Sigmoid colon (tissue), 6 donors: ENCODE measurements at regions not wholly inside any gene's neighbourhood (a gene's known extent, or its start where the extent isn't known, plus 50 kb on each side); places are given as distances from the start of the nearest gene placed in this dataset.

Source experiments
- DNase-seq: peaks from one replicate; pipeline ENCODE4 v3.0.0-alpha.2; 2019
- H3K27ac ChIP-seq, 4 donors: fragments of 200-600 bp; sonication (generic); one replicate each; pipeline ENCODE4 v1.5.1; 2016 to 2019; ENCODE audit warnings: mild to moderate bottlenecking in 1 of 4
- H3K27me3 ChIP-seq, 3 donors: fragments of 200-600 bp; sonication (generic); one replicate each; pipeline ENCODE4 v1.5.1; 2019; ENCODE audit warnings: mild to moderate bottlenecking in 1 of 3
- H3K36me3 ChIP-seq, 4 donors: fragments of 200-600 bp; sonication (generic); one replicate each; pipeline ENCODE4 v1.5.1; 2016 to 2019
- H3K4me1 ChIP-seq, 4 donors: fragments of 200-600 bp; sonication (generic); one replicate each; pipeline ENCODE4 v1.5.1; 2017 to 2019
- H3K4me3 ChIP-seq, 4 donors: fragments of 200-600 bp; sonication (generic); one replicate each; pipeline ENCODE4 v1.5.1; 2017 to 2019; ENCODE audit warnings: mild to moderate bottlenecking in 2 of 4, moderate library complexity in 1 of 4
- H3K9me3 ChIP-seq, 4 donors: fragments of 200-600 bp in 3 of 4; sonication (generic) in 3 of 4; one replicate each; pipeline versions ENCODE4 v1.5.1 to v1.6.1; 2013 to 2019
- EP300 ChIP-seq, 4 donors: sonication (generic); formaldehyde crosslinking; IDR thresholded peaks; one replicate each; pipeline ENCODE4 v1.6.1; 2017; ENCODE audit warnings: antibody characterized with exemption in 4 of 4
- POLR2A ChIP-seq, 2 donors: fragments of 450-650 bp; IDR thresholded peaks; one replicate each; pipeline ENCODE4 v1.6.1; 2016; ENCODE audit warnings: antibody characterized with exemption in 2 of 2, mild to moderate bottlenecking in 2 of 2, moderate library complexity in 2 of 2
- POLR2AphosphoS5 ChIP-seq, 4 donors: sonication (generic); formaldehyde crosslinking; IDR thresholded peaks; one replicate each; pipeline ENCODE4 v1.6.1; 2017; ENCODE audit warnings: antibody characterized with exemption in 4 of 4
- WGBS, 2 donors: extraction: QIAGEN DNeasy Blood & Tissue Kit; methylation state at CpG; one replicate each; pipeline ENCODE4 v1.1.7; 2013; 5-methylcytosine and 5-hydroxymethylcytosine counted together
- intact Hi-C: fragments of 100-400 bp; cut with DNase I; formaldehyde crosslinking; loops from one replicate; pipeline ENCODE4 v1.15.1; 2023
- TF ChIP-seq, protein P1 (sequence below), 4 experiments: fragments of 450-650 bp in 3 of 4; fragments of 200-600 bp in 1 of 4; IDR thresholded peaks; one replicate each; pipeline ENCODE4 v1.5.1; 2016 to 2019; ENCODE audit warnings: antibody characterized with exemption in 4 of 4, mild to moderate bottlenecking in 3 of 4, moderate library complexity in 2 of 4
- donor health status: healthy with polysubstance abuse.
- donor health status: healthy.

DNA sequence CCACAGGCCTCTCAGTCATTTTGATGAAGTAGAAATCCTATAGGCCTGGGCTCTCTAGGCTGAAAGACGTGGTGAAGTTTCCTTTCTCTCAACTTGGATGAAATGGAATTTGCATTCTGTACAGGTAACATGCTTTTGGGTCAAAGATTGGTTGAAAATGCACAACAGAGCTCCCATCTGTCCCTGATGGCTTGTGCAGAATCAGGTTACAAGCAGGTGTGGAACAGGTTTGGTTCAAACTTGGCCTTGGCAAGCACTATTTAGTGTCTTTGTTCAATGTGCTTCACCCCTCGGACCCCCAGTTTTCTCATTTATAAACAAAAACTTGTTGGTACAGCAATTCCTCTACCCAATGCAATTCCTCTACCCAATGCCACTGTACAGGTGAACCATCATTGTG lies 1493.0 kb downstream of the AACS start:
- no peaks in the 10 kb centered on the region for H3K36me3 ChIP-seq
- no peak overlapping the region for H3K27ac ChIP-seq
- 27 to 63% methylated on average over 2 of the region's 2 CpGs for WGBS, 2 donors
- no peak for DNase-seq
- H3K4me3 ChIP-seq: no peak overlapping the region
- no peaks in the 10 kb centered on the region for H3K27me3 ChIP-seq
- no peak for TF ChIP-seq POLR2AphosphoS5 (IDR thresholded peaks at IDR 0.05)
- TF ChIP-seq EP300 (IDR thresholded peaks at IDR 0.05): no peak
- TF ChIP-seq, protein P1, sequence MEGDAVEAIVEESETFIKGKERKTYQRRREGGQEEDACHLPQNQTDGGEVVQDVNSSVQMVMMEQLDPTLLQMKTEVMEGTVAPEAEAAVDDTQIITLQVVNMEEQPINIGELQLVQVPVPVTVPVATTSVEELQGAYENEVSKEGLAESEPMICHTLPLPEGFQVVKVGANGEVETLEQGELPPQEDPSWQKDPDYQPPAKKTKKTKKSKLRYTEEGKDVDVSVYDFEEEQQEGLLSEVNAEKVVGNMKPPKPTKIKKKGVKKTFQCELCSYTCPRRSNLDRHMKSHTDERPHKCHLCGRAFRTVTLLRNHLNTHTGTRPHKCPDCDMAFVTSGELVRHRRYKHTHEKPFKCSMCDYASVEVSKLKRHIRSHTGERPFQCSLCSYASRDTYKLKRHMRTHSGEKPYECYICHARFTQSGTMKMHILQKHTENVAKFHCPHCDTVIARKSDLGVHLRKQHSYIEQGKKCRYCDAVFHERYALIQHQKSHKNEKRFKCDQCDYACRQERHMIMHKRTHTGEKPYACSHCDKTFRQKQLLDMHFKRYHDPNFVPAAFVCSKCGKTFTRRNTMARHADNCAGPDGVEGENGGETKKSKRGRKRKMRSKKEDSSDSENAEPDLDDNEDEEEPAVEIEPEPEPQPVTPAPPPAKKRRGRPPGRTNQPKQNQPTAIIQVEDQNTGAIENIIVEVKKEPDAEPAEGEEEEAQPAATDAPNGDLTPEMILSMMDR (IDR thresholded peaks at IDR 0.05): no peak
- TF ChIP-seq POLR2A (IDR thresholded peaks at IDR 0.05): no peak
- intact Hi-C loops: no loop called here
- H3K4me1 ChIP-seq: no peaks in the 10 kb centered on the region
- no peaks in the 10 kb centered on the region for H3K9me3 ChIP-seq

DNA sequence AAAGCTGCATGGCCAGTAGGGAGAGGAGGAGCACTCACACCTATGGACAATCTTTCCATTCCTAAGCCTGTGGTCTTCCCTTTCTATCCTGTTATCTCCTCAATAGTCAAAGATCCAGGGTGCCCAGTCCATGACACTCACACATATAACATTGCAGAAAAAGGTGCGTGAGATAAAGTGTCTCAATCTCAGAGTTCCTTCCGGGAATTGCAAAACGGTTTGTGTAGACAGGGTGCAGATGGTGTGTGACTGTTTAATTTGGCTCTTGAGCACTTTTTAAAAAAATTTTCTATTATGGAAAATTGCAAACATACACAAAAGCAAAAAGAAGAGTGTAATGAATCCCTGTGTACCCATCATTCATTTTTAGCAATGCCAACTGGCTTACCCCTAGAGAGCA lies 1493.6 kb downstream of the AACS start:
- whole genome bisulfite sequencing, 2 donors: 82 to 85% methylated on average over 3 of the region's 3 CpGs
- TF ChIP-seq POLR2AphosphoS5 (IDR thresholded peaks at IDR 0.05) (no peak), POLR2A (IDR thresholded peaks at IDR 0.05) (no peak), EP300 (IDR thresholded peaks at IDR 0.05) (no peak)
- TF ChIP-seq, protein P1 (IDR thresholded peaks at IDR 0.05): no peak

DNA sequence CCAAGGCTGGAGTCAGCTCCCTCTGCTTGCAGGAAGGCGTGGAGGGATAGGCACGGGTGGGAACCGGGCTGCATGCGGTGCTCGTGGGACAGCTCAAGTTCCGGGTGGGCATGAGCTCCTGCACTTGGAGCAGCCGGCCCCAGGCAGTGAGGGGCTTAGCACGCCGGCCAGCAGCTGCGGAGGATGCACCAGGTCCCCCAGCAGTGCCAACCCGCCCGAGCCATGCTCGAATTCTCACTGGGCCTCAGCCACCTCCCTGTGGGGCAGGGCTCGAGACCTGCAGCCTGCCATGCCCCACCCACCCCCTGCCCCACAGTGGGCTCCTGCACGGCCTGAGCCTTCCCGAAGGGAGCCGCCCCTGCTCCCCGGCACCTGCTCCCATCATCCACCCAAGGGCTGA lies 1501.8 kb downstream of the AACS start:
- no peaks in the 10 kb centered on the region for H3K36me3 ChIP-seq
- H3K27ac ChIP-seq: no peak overlapping the region
- no peaks in the 10 kb centered on the region for H3K9me3 ChIP-seq
- H3K4me1 ChIP-seq: no peaks in the 10 kb centered on the region
- H3K4me3 ChIP-seq: no peak overlapping the region
- DNase-seq: no peak
- WGBS, 2 donors: 87 to 90% methylated on average over 18 of the region's 18 CpGs
- no peaks in the 10 kb centered on the region for H3K27me3 ChIP-seq
- no peak for TF ChIP-seq POLR2A (IDR thresholded peaks at IDR 0.05)
- intact Hi-C loops: no loop called here

More for the DNA sequence above, 1493.6 kb downstream of the AACS start:
- Histone ChIP-seq H3K36me3 (no peaks in the 10 kb centered on the region), H3K27ac (no peak overlapping the region), H3K9me3 (no peaks in the 10 kb centered on the region), H3K4me1 (no peaks in the 10 kb centered on the region), H3K4me3 (no peak overlapping the region), H3K27me3 (no peaks in the 10 kb centered on the region)
- intact Hi-C loops: no loop called here
- DNase-seq: no peak

DNA sequence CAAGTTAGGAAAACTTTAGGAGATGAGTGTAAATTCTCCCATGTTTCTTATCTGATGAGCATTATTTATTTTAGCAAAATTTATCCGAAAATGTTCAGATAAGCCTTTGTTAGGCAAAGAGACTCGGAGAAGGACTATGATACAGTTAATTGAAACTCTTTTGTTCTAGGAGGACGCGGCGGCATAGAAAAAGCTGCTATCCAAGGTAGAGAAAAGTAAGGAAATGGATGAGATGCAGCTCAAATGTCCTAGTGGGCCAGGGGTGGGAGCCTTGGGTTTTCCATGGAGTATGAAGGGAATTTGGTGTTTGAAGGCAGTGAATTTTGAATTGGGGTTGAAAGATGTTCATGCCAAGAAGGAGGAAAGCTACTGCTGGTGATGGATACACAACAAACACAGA lies 1504.5 kb downstream of the AACS start:
- Histone ChIP-seq H3K27ac (no peak overlapping the region), H3K27me3 (no peaks in the 10 kb centered on the region), H3K9me3 (no peaks in the 10 kb centered on the region), H3K4me1 (no peaks in the 10 kb centered on the region), H3K36me3 (no peaks in the 10 kb centered on the region), H3K4me3 (no peak overlapping the region)
- TF ChIP-seq, protein P1 (IDR thresholded peaks at IDR 0.05): no peak
- TF ChIP-seq POLR2A (IDR thresholded peaks at IDR 0.05) (no peak), POLR2AphosphoS5 (IDR thresholded peaks at IDR 0.05) (no peak), EP300 (IDR thresholded peaks at IDR 0.05) (no peak)
- WGBS, 2 donors: 81 to 85% methylated on average over 5 of the region's 5 CpGs
- DNase-seq: no peak
- intact Hi-C loops: loop anchor here (2.0 kb wide), 1 partner anchor 45 kb away; no protein-coding TSS in a partner anchor

DNA sequence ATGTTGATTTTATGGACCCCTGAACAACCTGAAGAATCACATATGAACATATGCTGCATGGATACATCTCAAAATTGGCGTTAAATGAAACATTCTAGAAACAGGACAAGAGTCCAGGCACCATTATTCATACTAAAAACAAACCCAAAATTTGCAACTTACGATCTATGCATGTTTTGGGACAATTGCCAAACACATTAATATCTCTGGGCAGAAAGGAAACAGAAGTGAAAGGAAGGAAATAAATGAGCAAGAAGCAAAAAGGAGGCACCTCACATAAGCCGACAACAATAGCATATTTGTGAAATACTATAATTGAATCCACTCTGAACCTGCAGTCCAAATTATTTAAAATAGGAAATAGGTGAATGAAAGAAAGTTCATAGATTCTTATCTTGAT lies 1505.3 kb downstream of the AACS start:
- Histone ChIP-seq H3K4me3 (no peak overlapping the region), H3K27me3 (no peaks in the 10 kb centered on the region), H3K36me3 (no peaks in the 10 kb centered on the region), H3K9me3 (no peaks in the 10 kb centered on the region), H3K4me1 (no peaks in the 10 kb centered on the region), H3K27ac (no peak overlapping the region)
- TF ChIP-seq POLR2AphosphoS5 (IDR thresholded peaks at IDR 0.05) (no peak), POLR2A (IDR thresholded peaks at IDR 0.05) (no peak), EP300 (IDR thresholded peaks at IDR 0.05) (no peak)
- TF ChIP-seq, protein P1 (IDR thresholded peaks at IDR 0.05): no peak
- no peak for DNase-seq
- intact Hi-C loops: loop anchor here (2.0 kb wide), 1 partner anchor 46 kb away; no protein-coding TSS in a partner anchor
- 48 to 51% methylated on average over 3 of the region's 3 CpGs for WGBS, 2 donors
